ENCODE measurements at regions not wholly inside any gene's neighbourhood (a gene's known extent, or its start where the extent isn't known, plus 50 kb on each side); places are given as distances from the start of the nearest gene placed in this dataset.
A peak's percentile ranks its signal among the peaks of the same experiment; 100 is the strongest.

DNA sequence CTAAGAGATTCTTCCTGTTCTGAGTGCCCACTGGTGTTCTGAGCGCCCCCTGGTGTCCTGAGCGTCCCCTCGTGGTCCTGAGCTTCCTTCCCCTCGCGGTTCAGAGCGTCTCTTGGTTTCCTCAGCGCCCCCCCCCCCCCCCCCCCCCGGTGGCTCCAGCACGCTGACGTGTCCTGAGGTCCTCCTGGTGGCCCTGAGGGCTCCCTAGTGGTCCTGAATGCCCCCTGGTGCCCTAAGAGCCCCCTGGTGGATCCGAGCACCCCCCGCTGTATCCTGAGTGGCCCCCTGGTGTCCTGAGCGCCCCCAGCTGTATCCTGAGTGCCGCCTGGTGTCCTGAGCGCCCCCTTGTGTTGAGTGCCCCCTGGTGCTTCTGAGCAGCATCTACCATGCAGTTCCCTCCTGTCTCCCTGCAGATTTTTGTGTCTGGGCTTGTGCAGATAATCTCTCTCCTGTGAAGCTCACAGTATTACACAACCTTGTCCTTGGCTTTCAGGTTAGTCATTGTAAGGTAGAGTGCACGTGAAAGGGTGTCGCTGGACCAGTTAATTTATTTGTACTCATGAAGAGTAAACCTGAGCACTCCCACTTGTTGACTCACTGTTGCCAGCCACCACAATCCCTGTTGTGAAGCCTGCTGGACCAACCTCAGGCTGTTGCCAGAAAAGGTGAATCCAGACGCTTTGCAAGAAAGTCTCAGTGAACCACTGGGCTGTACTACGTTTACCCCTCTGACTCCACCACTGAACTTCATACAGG is 1168.4 kb downstream of the TMEM121 start:
- intact Hi-C loops (cut with micrococcal nuclease; ENCODE audit: unreplicated experiment) (no loop called here), in situ Hi-C loops (cut with HindIII; ENCODE audit: extremely low pct_ligation_motif_present, low pct_unique_long_range_greater_than_20kb) (no loop called here)
- WGBS (ENCODE audit: low lambda C conversion rate) = 0% methylated on average over 4 of the region's 19 CpGs
- Histone ChIP-seq H3K9me3 (ENCODE audit: low read length) (peaks cover 11% of the 10 kb centered on the region), H3K4me1 (ENCODE audit: insufficient read depth, low read length) (no peaks in the 10 kb centered on the region), H2AFZ (ENCODE audit: low read length) (no peak overlapping the region), H3K4me3 (replicated peaks in 1 of 3; ENCODE audit: insufficient read depth in 1 of 3, low read depth in 2 of 3, low read length in 3 of 3) (no peak overlapping the region), H3K27ac (ENCODE audit: extremely low read length, insufficient read depth, low read length) (no peak overlapping the region), H4K20me1 (ENCODE audit: insufficient read depth, low read length) (no peaks in the 10 kb centered on the region), H3K9ac (ENCODE audit: insufficient read depth, low read depth, low read length) (no peak overlapping the region), H3K36me3 (replicated peaks in 1 of 2; ENCODE audit: control insufficient read depth in 1 of 2, insufficient read depth in 2 of 2, low read length in 2 of 2) (no peaks in the 10 kb centered on the region), H3K79me2 (ENCODE audit: insufficient read depth, low read length) (no peaks in the 10 kb centered on the region), H3K27me3 (ENCODE audit: control insufficient read depth in 1 of 2, insufficient read depth in 2 of 2, low read length in 2 of 2) (no peaks in the 10 kb centered on the region), H3K4me2 (ENCODE audit: low read depth, low read length) (no peak overlapping the region)
- BruUV-seq (replicated peaks) = no TSS peak
- ATAC-seq (no peak), DNase-seq (ENCODE audit: low spot score) (no peak), FAIRE-seq (no peak)
- TF ChIP-seq, protein P1, sequence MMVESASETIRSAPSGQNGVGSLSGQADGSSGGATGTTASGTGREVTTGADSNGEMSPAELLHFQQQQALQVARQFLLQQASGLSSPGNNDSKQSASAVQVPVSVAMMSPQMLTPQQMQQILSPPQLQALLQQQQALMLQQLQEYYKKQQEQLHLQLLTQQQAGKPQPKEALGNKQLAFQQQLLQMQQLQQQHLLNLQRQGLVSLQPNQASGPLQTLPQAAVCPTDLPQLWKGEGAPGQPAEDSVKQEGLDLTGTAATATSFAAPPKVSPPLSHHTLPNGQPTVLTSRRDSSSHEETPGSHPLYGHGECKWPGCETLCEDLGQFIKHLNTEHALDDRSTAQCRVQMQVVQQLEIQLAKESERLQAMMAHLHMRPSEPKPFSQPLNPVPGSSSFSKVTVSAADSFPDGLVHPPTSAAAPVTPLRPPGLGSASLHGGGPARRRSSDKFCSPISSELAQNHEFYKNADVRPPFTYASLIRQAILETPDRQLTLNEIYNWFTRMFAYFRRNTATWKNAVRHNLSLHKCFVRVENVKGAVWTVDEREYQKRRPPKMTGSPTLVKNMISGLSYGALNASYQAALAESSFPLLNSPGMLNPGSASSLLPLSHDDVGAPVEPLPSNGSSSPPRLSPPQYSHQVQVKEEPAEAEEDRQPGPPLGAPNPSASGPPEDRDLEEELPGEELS (CRISPR knock-in tag; IDR thresholded peaks at IDR 0.05) = no peak
- TF ChIP-seq NR1H2 (CRISPR knock-in tag; IDR thresholded peaks at IDR 0.05; ENCODE audit: borderline replicate concordance, low read depth) (no peak), ZMAT3 (CRISPR knock-in tag; conservative IDR thresholded peaks at IDR 0.05) (no peak), RARG (CRISPR knock-in tag; IDR thresholded peaks at IDR 0.05; ENCODE audit: low read depth) (no peak)
- TF ChIP-seq, protein P2, sequence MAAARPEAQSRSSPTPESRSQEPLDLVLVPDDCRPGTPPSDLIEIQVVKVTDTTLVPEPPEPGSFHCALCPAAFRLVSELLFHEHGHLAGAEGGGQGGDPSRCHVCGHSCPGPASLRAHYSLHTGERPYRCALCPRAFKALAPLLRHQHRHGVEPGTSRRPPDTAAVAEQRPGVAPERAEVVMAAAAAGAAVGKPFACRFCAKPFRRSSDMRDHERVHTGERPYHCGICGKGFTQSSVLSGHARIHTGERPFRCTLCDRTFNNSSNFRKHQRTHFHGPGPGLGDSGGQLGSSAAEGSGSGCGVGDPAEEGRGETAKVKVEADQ (CRISPR knock-in tag; IDR thresholded peaks at IDR 0.05; ENCODE audit: borderline replicate concordance) = no peak
- TF ChIP-seq, protein P3, sequence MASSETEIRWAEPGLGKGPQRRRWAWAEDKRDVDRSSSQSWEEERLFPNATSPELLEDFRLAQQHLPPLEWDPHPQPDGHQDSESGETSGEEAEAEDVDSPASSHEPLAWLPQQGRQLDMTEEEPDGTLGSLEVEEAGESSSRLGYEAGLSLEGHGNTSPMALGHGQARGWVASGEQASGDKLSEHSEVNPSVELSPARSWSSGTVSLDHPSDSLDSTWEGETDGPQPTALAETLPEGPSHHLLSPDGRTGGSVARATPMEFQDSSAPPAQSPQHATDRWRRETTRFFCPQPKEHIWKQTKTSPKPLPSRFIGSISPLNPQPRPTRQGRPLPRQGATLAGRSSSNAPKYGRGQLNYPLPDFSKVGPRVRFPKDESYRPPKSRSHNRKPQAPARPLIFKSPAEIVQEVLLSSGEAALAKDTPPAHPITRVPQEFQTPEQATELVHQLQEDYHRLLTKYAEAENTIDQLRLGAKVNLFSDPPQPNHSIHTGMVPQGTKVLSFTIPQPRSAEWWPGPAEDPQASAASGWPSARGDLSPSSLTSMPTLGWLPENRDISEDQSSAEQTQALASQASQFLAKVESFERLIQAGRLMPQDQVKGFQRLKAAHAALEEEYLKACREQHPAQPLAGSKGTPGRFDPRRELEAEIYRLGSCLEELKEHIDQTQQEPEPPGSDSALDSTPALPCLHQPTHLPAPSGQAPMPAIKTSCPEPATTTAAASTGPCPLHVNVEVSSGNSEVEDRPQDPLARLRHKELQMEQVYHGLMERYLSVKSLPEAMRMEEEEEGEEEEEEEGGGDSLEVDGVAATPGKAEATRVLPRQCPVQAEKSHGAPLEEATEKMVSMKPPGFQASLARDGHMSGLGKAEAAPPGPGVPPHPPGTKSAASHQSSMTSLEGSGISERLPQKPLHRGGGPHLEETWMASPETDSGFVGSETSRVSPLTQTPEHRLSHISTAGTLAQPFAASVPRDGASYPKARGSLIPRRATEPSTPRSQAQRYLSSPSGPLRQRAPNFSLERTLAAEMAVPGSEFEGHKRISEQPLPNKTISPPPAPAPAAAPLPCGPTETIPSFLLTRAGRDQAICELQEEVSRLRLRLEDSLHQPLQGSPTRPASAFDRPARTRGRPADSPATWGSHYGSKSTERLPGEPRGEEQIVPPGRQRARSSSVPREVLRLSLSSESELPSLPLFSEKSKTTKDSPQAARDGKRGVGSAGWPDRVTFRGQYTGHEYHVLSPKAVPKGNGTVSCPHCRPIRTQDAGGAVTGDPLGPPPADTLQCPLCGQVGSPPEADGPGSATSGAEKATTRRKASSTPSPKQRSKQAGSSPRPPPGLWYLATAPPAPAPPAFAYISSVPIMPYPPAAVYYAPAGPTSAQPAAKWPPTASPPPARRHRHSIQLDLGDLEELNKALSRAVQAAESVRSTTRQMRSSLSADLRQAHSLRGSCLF (CRISPR knock-in tag; IDR thresholded peaks at IDR 0.05; ENCODE audit: borderline replicate concordance) = no peak
- TF ChIP-seq, protein P4, sequence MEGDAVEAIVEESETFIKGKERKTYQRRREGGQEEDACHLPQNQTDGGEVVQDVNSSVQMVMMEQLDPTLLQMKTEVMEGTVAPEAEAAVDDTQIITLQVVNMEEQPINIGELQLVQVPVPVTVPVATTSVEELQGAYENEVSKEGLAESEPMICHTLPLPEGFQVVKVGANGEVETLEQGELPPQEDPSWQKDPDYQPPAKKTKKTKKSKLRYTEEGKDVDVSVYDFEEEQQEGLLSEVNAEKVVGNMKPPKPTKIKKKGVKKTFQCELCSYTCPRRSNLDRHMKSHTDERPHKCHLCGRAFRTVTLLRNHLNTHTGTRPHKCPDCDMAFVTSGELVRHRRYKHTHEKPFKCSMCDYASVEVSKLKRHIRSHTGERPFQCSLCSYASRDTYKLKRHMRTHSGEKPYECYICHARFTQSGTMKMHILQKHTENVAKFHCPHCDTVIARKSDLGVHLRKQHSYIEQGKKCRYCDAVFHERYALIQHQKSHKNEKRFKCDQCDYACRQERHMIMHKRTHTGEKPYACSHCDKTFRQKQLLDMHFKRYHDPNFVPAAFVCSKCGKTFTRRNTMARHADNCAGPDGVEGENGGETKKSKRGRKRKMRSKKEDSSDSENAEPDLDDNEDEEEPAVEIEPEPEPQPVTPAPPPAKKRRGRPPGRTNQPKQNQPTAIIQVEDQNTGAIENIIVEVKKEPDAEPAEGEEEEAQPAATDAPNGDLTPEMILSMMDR (CRISPR knock-in tag; IDR thresholded peaks at IDR 0.05) = peak; percentile 36; the same call in 1 of the 2 replicates
- ChIA-PET POLR2A (no interaction called here), CTCF (ENCODE audit: low intra/inter-chr PET ratio, low total read pairs) (interaction anchor here (0.8 kb wide), 1 partner anchor 46 kb away, joined by 3 read pairs; no protein-coding TSS in a partner anchor)

All from HepG2 (cell line).